NCI-H146 treated with DMSO at 0.1 percent for 48 hours (cell line): ENCODE measurements at regions not wholly inside any gene's neighbourhood (a gene's known extent, or its start where the extent isn't known, plus 50 kb on each side); places are given as distances from the start of the nearest gene placed in this dataset.

Experiments
- DNase-seq: peaks from one replicate; lab custom pipeline; 2025; ENCODE audit not compliant: unreplicated experiment; lab: John Stamatoyannopoulos, UW

GRCh38 chr15:86021281-86022264 is 58.1 kb upstream of the AGBL1 start:
- no peak for DNase-seq

GRCh38 chr15:86028961-86029360 is 50.7 kb upstream of the AGBL1 start:
- DNase-seq: no peak
